OCI-LY3 (cell line): ENCODE measurements at regions not wholly inside any gene's neighbourhood (a gene's known extent, or its start where the extent isn't known, plus 50 kb on each side); places are given as distances from the start of the nearest gene placed in this dataset.

ENCODE experiments used
- CTCF ChIP-seq: fragments of 200-600, 300-600 bp; sonication (generic); IDR thresholded peaks from 2 replicates; pipeline ENCODE4 v1.5.1; 2014; ENCODE audit warnings: antibody characterized with exemption, low read length, low read depth
- EZH2phosphoT487 ChIP-seq: fragments of 200-600 bp; shearing (Covaris generic); IDR thresholded peaks from 2 replicates; pipeline ENCODE4 v1.6.1; 2018; ENCODE audit warnings: antibody characterized with exemption, mixed run types, low read depth

- TF ChIP-seq EZH2phosphoT487 (no peak), CTCF (no peak)
Measured at GRCh38 chr15:93703092-93703739, 528.1 kb upstream of the MCTP2 start.
